NCI-H524 (cell line): ENCODE measurements at regions not wholly inside any gene's neighbourhood (a gene's known extent, or its start where the extent isn't known, plus 50 kb on each side); places are given as distances from the start of the nearest gene placed in this dataset.
"Not testable (repeated sequence)": the region's sequence is repeated elsewhere in the genome, so short reads cannot be mapped to it uniquely, and the experiment has no call there.

Experiments
- DNase-seq, 2 experiments: peaks; one replicate each; lab custom pipeline; 2025; lab: John Stamatoyannopoulos, UW

- no peak for DNase-seq
These were observed 158.6 kb upstream of the DLX2 start for GRCh38 chr2:172261292-172261691.

GRCh38 chr2:172262486-172262885 lies 159.8 kb upstream of the DLX2 start:
- no peak for DNase-seq

- not testable (repeated sequence) for DNase-seq
These were observed 162.1 kb upstream of the DLX2 start for GRCh38 chr2:172264820-172265219.

- DNase-seq = not testable (repeated sequence)
These were observed 157.7 kb upstream of the ITGA6 start for GRCh38 chr2:172269507-172270244.

GRCh38 chr2:172270278-172271079 lies 156.9 kb upstream of the ITGA6 start:
- peak in 1 of 2 experiments; percentile 51 for DNase-seq

- peak in 1 of 2 experiments; percentile 6 for DNase-seq
These were observed 153.3 kb upstream of the ITGA6 start for GRCh38 chr2:172273910-172274571.

DNA sequence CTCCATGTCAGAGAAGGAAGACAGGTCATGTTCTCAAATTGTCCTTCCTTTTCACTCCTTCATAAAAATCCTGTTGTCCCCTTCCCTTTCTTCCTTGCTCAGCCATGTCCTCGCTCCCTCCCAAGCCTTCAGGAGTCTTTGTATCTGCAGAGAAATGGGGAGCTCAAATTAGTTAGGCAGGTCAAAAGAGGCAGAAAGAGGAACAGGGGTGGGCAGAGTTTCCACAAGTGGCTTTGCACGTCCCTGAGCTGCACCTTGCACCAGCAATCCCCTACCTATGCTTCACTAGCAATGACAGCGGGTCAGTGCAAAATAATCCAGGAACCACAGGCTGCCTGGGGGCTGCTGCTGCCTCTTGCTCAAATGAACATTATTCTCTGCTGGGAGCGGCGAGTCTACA lies 152.1 kb upstream of the ITGA6 start:
- no peak for DNase-seq

- no peak for DNase-seq
These were observed 150.4 kb upstream of the ITGA6 start for GRCh38 chr2:172276961-172277360.

DNA sequence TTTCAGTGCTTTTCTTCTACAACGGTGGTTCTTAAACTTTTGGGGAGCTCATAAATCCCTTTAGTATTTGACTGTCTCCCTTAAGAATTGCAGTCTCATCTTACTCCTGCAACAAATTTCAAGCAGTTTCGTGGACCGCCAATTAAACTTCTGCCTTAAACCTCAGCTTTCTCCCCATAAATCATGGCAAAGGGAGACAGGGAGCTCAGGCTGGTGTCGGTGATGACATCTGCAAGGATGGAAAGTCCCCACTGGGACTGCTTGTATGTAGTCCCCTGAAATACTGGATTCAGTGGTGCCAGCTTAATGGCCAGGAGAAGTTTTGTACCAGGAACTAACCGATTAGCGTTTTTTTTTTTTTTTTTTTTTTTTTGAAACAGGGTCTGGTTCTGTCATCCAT lies 148.7 kb upstream of the ITGA6 start:
- no peak for DNase-seq

- no peak for DNase-seq
These were observed 148.2 kb upstream of the ITGA6 start for GRCh38 chr2:172279214-172279613.

- DNase-seq = no peak
These were observed 147.6 kb upstream of the ITGA6 start for GRCh38 chr2:172279813-172280212.

- DNase-seq = no peak
These were observed 146.6 kb upstream of the ITGA6 start for GRCh38 chr2:172280571-172281361.

DNA sequence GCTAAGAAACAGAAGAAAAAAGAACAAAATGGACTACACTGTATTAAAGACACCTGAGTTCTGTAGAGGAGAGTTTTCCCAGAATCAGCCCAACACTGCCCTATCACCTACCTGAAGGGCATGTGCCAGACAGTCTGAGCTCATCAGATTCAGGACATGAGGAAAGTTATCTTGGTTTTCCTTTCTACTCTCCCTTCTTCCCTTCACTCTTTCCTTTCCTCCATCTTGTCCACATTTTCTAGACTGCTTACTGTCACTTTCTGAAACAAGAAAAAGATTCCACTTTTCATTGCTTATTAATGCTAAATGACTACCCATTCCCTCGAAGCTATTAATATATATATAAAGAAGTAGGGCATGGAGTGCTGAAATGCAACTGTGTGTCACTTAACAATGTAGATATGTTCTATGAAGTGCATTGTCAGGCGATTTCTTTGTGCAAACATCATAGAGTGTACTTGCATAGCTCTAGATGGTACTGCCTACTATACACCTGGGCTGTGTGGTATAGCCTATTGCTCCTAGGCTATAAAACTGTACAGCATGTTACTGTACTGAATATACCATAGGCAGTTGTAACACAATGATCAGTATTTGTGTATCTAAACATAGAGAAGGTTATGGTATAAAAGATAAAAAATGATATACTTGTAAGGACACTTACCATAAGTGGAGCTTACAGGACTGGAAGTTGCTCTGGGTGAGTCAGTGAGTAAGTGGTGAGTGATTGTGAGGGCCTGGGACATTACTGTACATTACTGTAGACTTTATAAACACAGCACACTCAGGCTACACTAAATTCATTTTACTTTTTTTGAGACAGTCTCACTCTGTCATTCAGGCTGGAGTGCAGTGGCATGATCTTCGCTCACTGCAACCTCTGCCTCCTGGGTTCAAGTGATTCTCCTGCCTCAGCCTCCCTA lies 145.5 kb upstream of the ITGA6 start:
- no peak for DNase-seq

- DNase-seq = peak in 1 of 2 experiments; percentile 19
These were observed 144.4 kb upstream of the ITGA6 start for GRCh38 chr2:172282944-172283343.

DNA sequence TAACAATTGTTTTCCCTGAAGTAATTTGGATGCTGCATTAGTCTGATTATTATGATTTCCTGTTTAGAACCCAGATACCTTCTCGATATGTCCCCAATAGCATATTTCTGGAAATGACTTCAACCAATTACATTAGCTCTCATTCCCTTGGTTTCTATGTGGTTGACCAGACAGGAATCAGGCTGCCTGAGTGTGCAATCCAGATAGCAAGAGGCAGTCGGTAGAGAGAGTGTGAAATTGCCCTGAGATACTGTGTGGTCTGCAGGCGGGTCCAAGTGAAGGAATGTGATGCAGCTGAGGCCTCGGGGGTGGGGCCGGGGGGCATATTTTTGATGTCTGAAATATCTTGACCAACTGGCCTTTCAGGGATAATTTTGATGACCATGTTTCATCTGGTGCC lies 143.9 kb upstream of the ITGA6 start:
- no peak for DNase-seq

DNA sequence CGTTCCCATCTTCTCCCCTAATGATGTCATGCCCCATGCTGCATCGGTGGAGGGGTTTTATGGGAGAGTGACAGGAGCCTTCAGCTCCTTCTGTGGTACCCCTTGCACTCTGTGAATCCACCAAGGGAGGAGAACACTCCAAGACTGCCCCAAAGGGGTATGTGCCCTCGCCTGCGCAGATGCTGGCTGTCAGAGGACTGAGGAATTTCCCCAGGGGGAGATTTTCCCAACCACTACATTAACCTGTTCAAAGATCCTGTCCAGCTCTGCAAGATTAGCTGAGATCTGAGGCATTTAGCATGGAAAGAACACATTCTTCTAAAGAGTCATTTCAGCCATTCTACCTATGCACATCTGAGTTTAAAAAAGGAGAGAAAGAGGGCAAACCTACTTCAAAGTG lies 143.2 kb upstream of the ITGA6 start:
- no peak for DNase-seq

GRCh38 chr2:172285010-172285621 lies 142.3 kb upstream of the ITGA6 start:
- DNase-seq = peak; percentile 66 to 81

DNA sequence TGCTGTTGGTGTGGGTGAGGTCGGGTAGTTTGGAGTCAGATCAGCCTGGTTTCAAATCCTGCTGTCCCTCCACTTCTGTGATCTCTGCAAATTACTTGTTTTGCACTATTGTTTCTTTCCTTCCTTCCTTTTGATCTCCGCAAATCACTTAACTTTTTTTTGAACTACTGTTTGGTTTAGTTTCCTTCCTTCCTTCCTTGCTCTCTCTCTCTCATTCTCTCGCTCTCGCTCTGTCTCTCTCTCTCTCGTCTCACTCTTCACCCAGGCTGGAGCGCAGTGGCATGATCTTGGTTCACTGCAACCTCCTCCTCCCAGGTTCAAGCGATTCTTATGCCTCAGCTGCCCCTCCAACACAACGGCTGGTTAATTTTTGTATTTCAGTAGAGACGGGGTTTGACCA lies 141.6 kb upstream of the ITGA6 start:
- no peak for DNase-seq

DNA sequence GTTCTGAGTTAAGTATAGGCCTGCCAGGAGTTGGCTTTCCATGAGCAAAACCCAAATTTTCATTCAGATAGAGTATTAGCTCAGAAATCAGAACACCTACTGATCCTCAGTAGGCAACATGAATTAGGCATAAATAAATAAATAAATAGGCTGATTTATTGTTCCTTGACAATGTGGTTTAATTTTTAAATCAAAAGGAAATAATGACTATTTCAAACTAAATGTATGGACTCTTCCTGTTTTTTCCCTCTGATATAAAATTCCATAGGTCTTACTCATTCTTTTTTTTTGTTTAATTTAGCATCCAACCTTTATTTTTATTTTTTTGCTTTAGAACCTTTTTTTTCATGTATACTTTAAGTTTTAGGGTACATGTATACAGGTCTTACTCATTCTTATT lies 140.2 kb upstream of the ITGA6 start:
- no peak for DNase-seq

DNA sequence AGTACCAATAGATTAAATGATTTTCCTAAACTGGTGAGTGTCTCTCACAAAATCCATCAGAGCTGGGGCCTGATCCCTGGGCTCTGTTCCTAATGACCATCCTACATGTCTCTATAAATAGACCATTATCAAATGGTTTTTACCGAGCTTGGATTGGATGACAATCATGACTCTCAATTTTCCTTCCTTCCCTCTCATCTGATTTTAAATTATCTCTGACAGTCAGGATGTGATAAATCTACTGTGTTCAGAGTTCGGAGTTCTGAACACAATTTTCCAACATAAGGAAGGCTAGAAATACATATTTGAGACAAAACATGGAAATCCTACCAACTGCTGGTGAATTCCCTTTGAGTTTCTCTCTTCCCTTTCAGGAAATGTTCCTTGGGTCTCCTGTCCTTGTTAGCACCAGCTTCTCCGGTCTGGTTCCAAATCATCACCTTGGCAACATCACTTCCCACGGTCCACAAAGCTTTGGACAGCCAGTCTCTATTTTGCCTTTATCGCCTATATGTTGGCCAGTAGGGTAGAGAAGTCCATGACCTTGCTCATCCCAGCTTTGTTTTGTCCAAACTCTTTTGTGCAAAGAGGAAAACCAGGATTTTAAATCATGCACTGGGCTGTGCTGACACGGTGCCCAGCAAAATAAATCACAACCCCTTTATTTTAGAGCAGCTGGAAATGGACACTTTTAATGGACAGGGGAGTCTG lies 139.6 kb upstream of the ITGA6 start:
- no peak for DNase-seq
